NCI-H524 treated with DMSO at 0.1 percent for 48 hours (cell line): ENCODE measurements at regions not wholly inside any gene's neighbourhood (a gene's known extent, or its start where the extent isn't known, plus 50 kb on each side); places are given as distances from the start of the nearest gene placed in this dataset.

Experiments
- DNase-seq: peaks from one replicate; lab custom pipeline; 2025; lab: John Stamatoyannopoulos, UW

GRCh38 chr1:5465281-5465711 is 526.9 kb downstream of the NPHP4 start:
- DNase-seq: no peak

- no peak for DNase-seq
Measured at GRCh38 chr1:5464366-5464765, 527.9 kb downstream of the NPHP4 start.

- DNase-seq: no peak
Measured at GRCh38 chr1:5460974-5461373, 531.3 kb downstream of the NPHP4 start.

GRCh38 chr1:5459839-5460610 is 532.2 kb downstream of the NPHP4 start:
- DNase-seq: no peak

GRCh38 chr1:5458248-5458647 is 534.0 kb downstream of the NPHP4 start:
- no peak for DNase-seq

- no peak for DNase-seq
Measured at GRCh38 chr1:5456090-5456811, 536.0 kb downstream of the NPHP4 start.

GRCh38 chr1:5455651-5456050 is 536.6 kb downstream of the NPHP4 start:
- DNase-seq: no peak

GRCh38 chr1:5455056-5455455 is 537.2 kb downstream of the NPHP4 start:
- no peak for DNase-seq

- DNase-seq: no peak
Measured at GRCh38 chr1:5453347-5453746, 538.9 kb downstream of the NPHP4 start.

GRCh38 chr1:5451671-5452070 is 540.6 kb downstream of the NPHP4 start:
- DNase-seq: no peak

- DNase-seq: no peak
Measured at GRCh38 chr1:5448486-5448885, 543.7 kb downstream of the NPHP4 start.

- DNase-seq: no peak
Measured at GRCh38 chr1:5447503-5447960, 544.7 kb downstream of the NPHP4 start.

- no peak for DNase-seq
Measured at GRCh38 chr1:5444396-5444795, 547.8 kb downstream of the NPHP4 start.

- no peak for DNase-seq
Measured at GRCh38 chr1:5436808-5437207, 555.4 kb downstream of the NPHP4 start.

GRCh38 chr1:5435414-5435813 is 556.8 kb downstream of the NPHP4 start:
- no peak for DNase-seq

GRCh38 chr1:5432436-5432835 is 559.8 kb downstream of the NPHP4 start:
- no peak for DNase-seq

GRCh38 chr1:5430911-5431697 is 561.1 kb downstream of the NPHP4 start:
- no peak for DNase-seq

GRCh38 chr1:5430136-5430535 is 562.1 kb downstream of the NPHP4 start:
- DNase-seq: no peak

- DNase-seq: no peak
Measured at GRCh38 chr1:5428351-5428750, 563.9 kb downstream of the NPHP4 start.

GRCh38 chr1:5427026-5427613 is 565.1 kb downstream of the NPHP4 start:
- no peak for DNase-seq

- no peak for DNase-seq
Measured at GRCh38 chr1:5424802-5425703, 567.2 kb downstream of the NPHP4 start.
